Effector CD4-positive, alpha-beta T cell (primary cell): ENCODE measurements at regions not wholly inside any gene's neighbourhood (a gene's known extent, or its start where the extent isn't known, plus 50 kb on each side); places are given as distances from the start of the nearest gene placed in this dataset.
"Not testable (repeated sequence)": the region's sequence is repeated elsewhere in the genome, so short reads cannot be mapped to it uniquely, and the experiment has no call there.

Experiments used
- DNase-seq: peaks from one replicate; pipeline ENCODE4 v3.0.0-alpha.2; 2020

DNA sequence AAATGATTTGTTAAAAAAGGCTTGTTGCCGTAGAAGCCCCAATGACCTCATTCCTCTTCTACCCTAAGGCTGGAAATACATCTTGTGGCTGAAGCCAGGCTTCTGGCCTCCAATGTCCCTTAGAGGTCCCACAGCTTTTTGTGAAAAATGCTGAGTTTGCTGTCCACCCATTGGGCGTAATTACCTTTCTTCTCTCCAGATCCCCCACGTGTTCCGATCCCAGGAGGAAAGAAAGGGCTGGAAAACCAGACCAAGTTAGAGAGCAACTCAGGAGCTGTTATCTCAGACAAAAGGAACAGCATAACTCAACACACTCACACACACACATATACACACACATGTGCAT is 154.2 kb downstream of the MIAT start:
- no peak for DNase-seq

DNA sequence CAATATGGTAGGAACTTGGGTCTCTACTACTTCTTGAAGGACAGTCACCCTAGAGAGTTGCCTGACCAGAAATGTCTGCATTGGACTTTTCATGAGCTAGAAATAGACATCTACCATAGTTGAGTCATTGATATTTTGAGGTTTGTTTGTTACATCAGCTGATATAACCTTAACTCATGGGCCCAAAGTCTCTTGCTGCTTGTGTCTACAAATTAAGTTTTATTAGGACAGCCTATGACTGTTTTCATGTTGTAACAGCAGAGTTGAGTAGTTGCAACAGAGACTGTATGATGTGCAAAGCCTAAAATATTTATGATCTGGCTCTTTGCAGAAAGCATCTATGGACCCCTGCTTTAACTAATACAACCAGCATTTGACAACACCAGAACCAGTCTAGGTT is 155.3 kb downstream of the MIAT start:
- DNase-seq = no peak

DNA sequence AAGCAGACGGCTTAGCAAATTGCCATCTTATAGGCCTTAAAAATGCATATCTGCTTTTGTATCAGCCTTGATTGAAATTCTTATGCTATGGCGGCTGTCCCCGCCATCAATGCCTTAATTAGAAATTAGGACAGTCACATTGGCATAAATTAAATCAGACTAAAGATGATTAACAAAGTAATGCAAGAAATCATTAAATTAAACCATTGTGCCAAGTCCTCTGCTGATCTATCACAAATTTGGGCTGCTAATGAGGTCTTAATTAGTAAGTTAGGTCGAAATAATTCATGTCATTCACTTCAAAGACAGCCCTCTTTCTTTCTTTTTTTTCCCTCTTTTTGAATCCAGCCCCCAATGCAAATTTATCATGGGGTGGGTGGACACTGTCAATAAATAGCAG is 159.3 kb downstream of the MIAT start:
- DNase-seq = no peak

DNA sequence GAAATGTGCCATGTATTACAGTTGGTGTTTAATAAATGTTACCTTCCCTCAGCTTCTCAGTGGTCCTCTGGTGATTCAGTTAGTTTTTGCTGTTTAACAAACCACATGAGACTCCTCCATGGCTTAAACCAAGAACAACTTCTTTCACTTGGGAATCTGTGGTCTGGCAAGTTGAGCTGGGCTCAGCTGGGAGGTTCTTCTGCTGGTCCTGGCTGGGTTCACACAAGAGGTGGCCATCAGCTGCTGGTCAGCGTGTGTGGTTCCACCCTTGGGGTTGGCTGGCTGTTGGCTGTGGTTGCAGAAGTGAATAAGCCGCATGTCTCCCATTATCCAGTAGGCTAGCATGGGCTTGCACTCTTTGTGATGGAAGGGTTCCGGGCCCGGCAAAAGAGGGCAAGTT is 160.5 kb downstream of the MIAT start:
- DNase-seq = no peak

DNA sequence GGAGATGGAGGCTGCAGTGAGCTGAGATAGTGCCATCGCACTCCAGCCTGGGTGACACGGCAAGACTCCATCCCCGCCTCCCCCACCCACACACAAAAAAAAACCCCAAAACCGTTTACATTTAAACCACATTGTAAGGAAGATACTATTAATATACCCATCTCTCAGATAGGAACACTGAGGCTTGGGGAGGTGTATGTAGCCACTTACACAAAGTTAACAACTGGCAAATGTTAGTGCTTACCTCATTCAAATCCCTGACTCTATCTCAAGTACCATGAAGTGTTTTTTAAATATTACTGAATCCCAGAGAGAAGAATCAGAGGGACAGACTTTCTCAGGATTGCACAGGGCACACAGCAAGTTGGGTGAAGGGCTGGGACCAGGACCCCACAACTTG is 164.5 kb downstream of the MIAT start:
- DNase-seq = no peak

DNA sequence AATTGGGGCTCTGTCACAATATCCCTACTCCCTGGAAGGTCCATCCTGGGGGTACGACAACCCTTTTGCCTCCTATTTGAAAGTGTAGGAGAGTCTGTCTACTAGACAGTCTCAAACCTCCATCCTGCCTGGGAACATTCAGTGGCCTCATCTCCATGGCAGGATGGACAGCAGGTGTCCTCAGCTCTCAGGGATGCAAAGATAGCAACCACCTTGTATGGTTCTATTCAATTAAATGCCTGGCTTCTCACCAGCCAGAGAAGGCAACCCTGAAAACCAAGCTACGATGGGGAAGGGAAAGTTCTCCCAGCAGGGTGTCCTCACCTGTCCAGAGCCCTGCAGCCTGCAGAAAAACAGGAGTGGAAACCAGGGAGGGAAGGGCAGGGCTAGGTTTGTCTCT is 164.9 kb downstream of the MIAT start:
- no peak for DNase-seq

DNA sequence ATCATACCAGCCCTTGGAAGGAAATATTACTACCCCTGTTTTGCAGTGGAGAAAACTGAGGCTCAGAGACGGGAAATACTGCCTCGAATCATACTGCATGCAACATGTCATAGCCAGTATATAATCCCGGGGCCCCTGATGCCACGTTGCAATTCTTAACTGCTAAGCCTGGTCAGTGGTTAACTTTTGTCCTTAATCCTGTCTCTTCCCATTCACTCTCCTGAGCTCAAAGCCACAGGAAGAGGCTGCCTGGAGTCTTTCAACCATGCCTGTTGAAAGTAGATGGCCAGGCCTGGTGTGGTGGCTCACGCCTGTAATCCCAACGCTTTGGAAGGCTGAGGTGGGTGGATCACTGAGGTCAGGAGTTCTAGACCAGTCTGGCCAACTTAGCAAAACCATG is 166.6 kb downstream of the MIAT start:
- no peak for DNase-seq

DNA sequence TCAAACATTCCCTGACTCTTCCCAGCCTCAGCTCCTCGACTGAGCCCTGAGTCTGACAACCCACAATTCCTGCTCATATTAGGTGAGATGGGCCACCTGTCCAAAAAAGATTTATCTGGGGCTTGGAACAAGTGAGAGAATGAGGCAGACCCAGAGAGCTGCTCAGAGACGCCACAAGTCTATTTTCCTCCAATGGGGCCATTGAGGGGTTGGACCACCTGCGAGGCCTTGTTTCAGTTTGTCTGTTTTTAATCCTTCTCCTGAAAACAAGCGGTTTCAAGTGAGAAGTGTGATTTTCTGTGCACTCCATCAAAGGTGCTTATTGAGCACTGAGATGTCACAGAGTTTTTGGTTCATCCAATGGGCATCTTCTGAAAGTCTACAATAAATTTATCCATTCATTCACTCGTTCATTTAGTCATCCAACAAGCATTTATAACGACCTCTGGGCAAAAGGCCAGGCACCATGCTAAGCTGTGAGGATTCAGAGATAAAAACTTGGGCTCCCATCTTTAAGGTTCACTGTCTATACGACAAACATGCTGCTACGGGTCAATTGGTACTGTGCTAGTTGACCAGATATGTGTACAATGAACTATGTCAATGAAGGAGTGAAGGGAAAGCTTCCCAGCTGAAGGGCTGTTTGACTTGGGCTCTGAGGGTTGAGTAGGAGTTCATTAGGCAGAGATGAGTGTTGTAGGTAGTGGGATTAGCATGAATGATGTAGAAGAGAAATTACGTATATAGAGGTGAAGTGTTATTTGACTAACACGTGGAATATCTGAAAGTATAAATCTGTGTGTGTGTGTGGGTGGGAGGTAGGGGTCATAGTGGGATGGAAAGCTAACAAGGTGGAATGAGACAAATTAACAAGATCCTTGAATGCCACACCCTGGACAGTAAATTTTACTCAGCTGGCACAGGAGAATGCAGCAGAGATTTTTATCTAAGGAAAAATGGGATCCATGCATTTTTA is 168.9 kb downstream of the MIAT start:
- no peak for DNase-seq

DNA sequence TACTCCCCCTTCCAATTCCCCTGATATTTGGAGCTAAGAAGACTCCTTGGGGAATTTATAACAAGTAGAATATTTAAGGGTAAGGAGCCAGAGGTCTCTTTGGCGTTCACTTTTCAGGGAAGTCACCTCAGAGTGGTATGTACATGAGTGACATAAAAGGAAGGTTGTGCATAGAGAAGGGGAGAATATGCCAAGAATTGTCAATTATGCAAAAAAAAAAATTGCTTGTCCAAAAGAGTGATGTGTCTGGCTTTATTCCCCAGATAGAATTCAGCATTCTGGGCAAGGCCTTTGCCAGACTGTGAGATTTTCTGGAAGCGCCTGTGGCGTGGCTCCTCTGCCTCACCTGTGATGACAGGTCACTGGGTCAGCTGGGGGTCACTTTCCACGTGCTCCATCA is 170.2 kb downstream of the MIAT start:
- no peak for DNase-seq

DNA sequence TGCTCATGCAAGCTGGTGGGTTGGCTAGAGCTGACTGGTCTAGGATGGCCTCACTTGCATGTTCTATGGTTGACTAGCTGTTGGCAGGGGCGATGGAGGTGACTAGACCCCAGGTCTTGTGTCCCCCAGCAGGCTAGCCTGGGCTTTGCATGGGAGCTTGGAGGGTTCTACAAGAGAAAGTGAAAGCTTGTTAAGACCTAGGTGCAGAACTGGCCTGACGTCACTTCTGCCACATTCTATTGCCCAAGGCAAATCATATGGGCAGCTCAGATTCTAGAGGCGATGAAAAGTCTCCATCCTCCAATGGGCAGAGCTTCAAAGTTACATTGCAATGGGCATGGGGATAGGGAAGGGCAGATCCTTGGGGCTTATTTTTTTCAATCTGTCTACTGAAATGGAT is 170.9 kb downstream of the MIAT start:
- no peak for DNase-seq

DNA sequence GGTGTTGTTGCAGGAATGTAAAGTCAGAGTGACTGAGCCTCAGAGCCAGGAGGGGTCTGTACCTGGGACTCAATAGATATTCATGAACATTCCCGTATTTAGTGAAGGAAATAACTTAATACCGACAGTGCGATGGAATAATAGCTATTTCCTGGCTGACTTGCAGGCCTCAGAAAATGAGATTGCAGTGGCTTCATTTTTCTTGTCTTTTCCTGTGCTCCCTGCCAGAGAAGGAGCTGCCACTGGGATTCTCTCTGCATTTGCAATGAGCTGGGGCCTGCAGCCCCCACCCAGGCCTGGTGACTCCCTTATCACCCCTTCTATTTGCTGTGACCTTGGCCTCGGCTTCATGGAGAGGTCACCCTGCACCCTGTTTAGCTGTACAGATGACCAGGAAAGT is 173.4 kb downstream of the MIAT start:
- DNase-seq = no peak

DNA sequence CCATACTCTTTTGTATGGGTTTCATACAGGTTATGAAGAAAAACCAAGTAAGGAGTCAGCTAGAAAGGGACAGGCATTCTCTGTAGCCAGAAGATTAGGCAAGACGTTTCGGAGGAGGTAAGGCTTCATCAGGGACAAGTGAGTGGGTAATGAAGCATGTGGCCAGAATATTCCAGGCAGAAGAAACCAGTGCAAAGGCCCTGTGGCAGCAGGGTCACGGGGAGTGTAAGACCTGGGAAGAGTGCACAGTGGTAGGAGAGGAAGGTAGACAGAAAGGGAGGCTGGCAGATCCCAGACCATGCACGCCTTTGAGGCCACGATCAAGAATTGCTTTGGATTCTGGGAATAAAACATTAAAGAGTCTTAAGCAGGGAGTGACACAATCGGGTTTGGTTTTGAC is 177.6 kb downstream of the MIAT start:
- no peak for DNase-seq

DNA sequence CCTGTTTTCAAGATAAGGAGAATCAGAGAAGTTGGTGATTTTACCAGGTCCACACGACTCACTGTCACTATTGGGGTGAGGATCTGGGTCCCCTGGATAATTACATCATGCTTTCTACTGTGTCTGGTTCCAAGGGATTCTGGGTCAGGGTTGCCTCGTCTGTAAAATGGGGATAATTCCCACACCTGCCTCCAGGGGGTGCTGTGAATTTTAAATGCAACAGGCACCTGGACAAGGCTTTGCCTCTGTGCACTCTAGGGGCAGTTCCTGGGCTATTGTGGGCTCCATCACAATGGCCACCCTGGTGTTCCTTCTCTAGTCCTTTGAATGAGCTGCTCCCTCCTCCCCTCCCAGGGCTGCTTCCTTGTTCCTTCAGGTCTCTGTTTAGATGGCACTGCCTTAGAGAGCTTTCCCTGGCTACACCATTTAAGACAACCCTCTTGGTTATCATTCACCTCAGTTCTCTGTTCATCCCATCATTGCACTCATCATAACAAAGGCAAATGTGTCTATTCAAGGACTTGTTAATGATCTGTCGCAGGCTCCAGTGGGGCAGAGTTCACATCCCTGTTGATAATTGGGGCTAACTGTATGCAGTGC is 178.6 kb downstream of the MIAT start:
- DNase-seq = peak; percentile 8

DNA sequence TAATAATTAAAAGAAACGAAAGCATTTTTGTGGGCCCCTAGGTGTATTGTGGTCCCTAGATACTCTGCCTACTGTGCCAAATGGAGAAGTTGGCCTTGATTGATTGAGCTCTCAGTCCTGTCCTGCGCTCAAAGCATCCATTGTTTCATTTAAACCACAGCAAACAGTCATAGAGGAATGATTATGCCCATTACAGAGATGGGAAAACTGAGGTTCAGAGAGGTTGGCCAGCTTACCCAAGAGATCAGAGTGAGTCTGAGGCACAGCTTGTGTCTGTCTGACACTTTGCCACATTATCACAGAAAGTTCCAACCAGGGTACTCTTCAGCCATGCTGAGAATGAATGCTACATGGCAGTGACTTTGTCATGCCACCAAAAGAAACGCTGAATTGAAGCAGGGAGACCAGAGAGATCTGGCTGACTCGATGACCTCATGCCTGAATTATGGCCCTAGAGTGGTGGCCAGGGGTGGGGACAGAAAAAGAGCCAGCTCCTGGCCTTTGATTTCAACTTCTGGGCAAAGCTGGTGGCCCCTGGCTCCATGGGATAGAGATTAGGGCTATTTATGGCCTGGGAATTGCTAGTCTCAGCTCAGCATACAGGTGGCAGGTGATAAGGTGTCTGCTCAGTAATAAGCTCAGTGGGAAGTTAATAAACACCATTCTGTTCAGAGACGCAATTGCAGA is 180.5 kb downstream of the MIAT start:
- no peak for DNase-seq

DNA sequence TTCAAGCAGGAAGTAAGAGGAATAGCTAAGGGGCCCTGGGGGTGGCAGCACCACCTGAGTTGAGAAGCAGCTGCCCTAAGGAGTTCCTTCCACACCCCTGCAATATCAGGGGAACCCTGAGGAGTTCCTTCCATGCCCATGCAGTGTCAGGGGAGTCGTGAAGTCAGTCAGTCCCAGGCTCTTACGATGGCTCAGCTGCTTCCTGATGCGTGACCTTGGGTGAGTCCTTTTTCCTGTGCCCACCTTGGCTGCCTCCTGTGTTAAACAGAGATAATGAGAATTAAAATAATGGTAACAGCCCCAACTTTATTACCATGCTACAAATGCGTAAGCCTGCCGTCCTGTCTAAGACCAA is 181.1 kb downstream of the MIAT start:
- DNase-seq = no peak

DNA sequence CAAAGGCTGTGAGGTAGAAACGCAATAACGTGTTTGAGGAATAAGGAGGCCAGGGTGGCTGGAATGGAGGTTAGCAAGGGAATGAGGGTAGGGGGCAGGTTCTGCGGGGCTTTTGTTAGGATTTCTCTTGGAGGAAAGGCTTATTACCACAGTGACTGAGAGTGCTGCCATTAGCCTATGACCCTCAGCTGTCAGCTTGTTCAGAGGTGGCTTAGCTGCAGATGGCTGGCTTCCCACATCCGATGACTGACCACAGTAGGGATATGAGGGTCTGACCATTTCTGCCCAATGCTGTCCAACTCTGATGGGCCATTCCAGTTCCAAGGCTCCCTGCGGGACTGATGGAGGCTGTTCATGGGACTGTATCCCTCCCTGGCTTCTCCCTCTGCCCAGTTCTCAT is 181.8 kb downstream of the MIAT start:
- no peak for DNase-seq

DNA sequence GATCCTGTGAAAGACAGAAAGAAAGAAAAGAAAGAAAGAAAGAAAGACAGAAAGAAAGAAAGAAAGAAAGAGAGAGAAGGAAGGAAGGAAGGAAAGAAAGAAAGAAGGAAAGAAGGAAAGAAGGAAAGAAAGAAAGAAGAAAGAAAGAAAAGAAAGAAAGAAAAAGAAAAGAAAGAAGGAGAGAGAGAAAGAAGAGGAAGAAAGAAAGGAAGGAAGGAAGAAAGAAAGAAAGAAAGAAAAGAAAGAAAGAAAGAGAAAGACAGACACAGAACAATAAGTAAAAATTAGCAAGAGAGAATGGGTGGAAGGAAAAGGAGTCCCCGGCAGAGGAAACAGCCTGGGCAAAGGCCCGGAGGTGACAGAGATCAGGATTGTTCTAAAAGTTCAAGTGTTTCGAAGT is 183.4 kb downstream of the MIAT start:
- DNase-seq = not testable (repeated sequence)

DNA sequence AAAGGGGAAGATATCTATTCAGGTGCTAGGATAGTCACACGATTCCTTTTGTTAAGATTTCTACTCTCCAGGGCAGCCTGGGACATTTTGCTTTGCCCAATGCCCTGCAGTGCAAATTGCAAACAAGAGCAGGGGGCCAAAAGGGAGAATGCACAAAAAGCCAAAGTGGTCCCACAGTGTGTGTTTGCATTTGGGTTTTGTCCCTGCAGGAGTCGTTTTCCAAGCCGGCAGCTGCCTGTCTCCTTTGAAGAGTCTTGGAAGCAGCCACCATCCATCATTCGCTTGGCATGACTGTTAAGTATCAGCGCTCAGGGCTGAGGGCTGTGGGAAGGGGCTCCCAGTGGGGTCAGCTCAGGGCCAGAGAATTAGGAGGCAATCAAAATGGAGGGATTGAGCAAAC is 184.7 kb downstream of the MIAT start:
- no peak for DNase-seq

DNA sequence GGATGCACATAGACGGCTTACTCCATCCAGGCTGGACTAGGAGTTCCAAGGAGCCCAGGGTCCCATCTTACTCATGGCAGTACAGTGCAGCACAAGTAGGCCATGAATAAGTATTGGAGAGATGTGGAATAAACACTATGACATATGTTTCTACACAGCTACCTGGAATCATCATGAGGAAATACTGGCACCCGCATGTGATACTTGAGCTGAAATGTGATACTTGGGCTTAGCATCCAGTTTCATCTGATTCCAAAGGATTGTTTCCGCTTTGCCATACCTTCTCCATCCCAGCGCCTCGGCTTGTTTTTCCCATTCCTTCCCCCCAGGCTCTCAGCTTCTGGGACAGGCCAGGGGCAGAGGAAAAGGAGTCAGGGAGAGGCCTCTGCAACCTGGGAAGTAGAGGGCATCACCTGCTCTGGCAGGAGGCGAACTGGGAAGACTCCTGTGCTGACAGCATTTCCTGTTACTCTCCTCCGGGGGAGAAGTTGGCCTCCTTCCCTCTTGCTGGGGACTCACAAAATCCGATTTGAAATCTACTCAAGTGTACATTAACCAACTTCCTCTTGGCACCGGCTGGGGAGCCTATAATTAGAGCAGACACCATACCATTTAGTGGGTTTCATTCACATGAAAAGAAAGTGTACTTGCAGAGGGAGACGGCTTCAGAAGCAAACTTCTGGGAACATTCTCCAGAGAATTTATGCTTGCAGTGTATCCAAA is 187.8 kb downstream of the MIAT start:
- no peak for DNase-seq

DNA sequence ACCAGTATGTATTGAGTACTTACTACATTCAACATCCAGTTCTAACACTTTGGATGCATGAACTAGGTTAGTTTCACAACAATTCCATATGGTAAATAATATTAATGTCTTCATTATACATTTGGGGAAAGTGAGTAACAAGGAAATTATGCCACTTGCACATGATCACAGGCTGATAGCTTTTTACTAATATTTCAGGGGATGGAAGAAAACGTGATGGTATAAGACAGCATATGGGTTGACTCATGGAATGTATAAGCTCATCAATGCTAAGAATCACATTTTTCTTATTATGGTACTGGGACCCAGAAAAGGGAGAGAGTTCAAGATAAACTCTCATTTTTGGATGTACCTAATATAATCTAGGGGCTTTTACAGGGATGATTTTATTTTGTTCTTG is 188.7 kb downstream of the MIAT start:
- no peak for DNase-seq

DNA sequence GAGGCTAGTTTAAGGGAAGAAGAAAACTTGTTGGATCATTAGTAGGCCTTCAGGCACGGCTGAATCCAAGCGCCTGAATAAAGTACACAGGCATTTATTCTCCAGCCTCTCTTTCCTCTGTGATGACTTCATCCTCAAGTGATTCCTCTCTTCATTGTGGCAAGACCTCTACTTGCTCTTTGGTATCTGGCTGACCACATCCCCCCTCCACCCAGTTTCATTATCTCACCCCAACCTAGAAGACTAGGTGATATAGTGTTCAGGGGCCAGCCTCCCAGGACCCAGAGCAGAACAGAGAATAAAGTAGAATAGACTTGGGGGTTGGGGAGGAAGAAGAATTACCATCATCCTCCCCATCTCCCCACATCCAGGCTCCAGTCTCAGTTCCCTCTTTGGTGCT is 189.3 kb downstream of the MIAT start:
- DNase-seq = no peak

DNA sequence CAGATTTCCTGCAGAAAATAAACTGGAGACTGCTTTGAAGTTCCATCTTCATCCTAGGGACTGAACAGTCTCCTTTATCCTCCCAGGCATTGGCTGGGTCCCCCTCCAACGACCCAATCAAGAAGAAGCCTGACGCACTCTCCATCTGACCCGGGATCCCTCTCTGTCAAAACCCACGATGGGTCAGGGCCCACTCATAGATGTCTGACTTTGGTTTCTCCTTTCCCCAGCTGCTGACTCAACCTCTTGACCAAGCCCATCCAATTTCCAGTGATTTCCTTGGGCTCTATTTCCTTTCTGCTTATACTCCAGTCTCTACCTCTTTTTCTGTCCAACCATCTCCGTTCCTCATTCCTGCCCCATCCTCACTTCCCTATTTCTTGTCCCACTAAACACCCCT is 189.7 kb downstream of the MIAT start:
- DNase-seq = no peak

DNA sequence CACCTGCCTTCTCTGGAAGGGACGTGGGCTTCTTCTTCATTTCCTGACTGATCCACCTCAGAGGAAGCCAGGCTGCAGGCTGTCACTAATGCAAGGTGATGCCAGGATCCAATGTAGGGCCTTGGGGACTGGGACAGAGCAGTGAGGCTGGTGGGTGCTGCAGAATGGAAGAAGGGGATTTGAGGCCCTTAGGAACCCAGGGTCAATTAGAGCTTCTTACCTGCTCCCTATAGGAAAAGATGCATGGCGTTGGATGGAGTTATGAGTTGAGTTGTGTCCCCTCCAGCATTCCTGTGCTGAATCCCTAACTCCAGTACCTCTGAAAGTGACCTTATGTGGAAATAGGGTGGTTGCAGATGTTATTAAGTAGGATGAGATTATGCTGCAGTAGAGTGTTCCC is 190.4 kb downstream of the MIAT start:
- DNase-seq = no peak
